ENCODE measurements at regions not wholly inside any gene's neighbourhood (a gene's known extent, or its start where the extent isn't known, plus 50 kb on each side); places are given as distances from the start of the nearest gene placed in this dataset.

DNA sequence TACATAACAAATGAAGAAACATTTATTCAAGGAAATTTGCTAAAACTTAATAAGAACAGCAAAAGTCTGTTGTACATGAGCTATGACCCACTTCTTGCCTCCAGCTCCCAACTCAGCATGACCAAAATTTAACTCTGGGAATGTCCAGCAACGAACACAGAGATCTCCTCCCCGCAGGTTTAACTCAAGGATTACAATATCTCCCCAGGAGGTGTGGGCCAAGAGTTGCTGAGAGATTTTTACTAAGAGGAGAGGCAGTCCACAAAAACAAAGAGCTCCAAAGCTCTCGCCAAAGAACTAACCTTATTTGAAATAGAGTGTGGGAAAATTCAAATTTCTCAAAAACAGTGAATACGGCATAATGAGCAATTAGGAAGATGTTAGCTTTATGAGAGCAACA, 318.5 kb downstream of the GRB14 start:
- TF ChIP-seq POLR2A (IDR thresholded peaks at IDR 0.05) (no peak), POLR2AphosphoS5 (IDR thresholded peaks at IDR 0.05) (no peak)

Data from gastroesophageal sphincter (tissue), 2 donors.